H1 (cell line): ENCODE measurements at regions not wholly inside any gene's neighbourhood (a gene's known extent, or its start where the extent isn't known, plus 50 kb on each side); places are given as distances from the start of the nearest gene placed in this dataset.

Experiments
- CEBPB ChIP-seq: IDR thresholded peaks from 2 replicates; pipeline ENCODE4 v1.6.1; 2012; ENCODE audit warnings: low read depth, low read length
- PHF8 ChIP-seq: fragments of 200-600 bp; sonication (generic); conservative IDR thresholded peaks from 2 replicates; pipeline ENCODE4 v1.7.1; 2012; ENCODE audit warnings: low read depth, mild to moderate bottlenecking, inconsistent platforms, low read length, moderate library complexity
- SIX5 ChIP-seq: IDR thresholded peaks from 2 replicates; pipeline ENCODE4 v1.6.1; 2011; ENCODE audit warnings: mild to moderate bottlenecking, low read depth, low read length
- YY1 ChIP-seq: IDR thresholded peaks from 2 replicates; pipeline ENCODE4 v1.6.1; 2011; ENCODE audit warnings: low read depth, mild to moderate bottlenecking, low read length

- TF ChIP-seq PHF8 (no peak), YY1 (no peak), SIX5 (no peak), CEBPB (no peak)
Measured at GRCh38 chr13:83377491-83377890, 504.8 kb downstream of the SLITRK1 start (continued).
